Activated naive CD8-positive, alpha-beta T cell treated with anti-CD3 and anti-CD28 coated beads, Interleukin-2, amount 50 U/mL, for 24 hours (primary cell): ENCODE measurements at regions not wholly inside any gene's neighbourhood (a gene's known extent, or its start where the extent isn't known, plus 50 kb on each side); places are given as distances from the start of the nearest gene placed in this dataset.

Experiments used
- ATAC-seq: fragments of 150-1000 bp; cut with Tn5 transposase; one replicate; pipeline ENCODE4 v1.10.0; 2021
- DNase-seq: peaks from one replicate; pipeline ENCODE4 v3.0.0; 2021
- H3K27ac Mint-ChIP-seq: one replicate; pipeline ENCODE4 v1.8.0; 2021; ENCODE audit warnings: mild to moderate bottlenecking, mixed read lengths
- H3K27me3 Mint-ChIP-seq: one replicate; pipeline ENCODE4 v1.8.0; 2021; ENCODE audit warnings: mixed read lengths
- H3K36me3 Mint-ChIP-seq: one replicate; pipeline ENCODE4 v1.8.0; 2021; ENCODE audit warnings: low read depth, mixed read lengths
- H3K4me1 Mint-ChIP-seq: one replicate; pipeline ENCODE4 v1.8.0; 2021; ENCODE audit warnings: mixed read lengths
- H3K4me3 Mint-ChIP-seq: one replicate; pipeline ENCODE4 v1.8.0; 2021; ENCODE audit warnings: mild to moderate bottlenecking, moderate library complexity, mixed read lengths
- H3K9me3 Mint-ChIP-seq: one replicate; pipeline ENCODE4 v1.8.0; 2021; ENCODE audit warnings: mixed read lengths

GRCh38 chr13:50448535-50448998 lies 394.9 kb downstream of the DLEU7 start:
- DNase-seq = no peak
- Mint-ChIP-seq H3K36me3 (no peaks in the 10 kb centered on the region), H3K4me3 (no peak overlapping the region), H3K27me3 (no peaks in the 10 kb centered on the region), H3K9me3 (no peaks in the 10 kb centered on the region), H3K4me1 (peaks cover 15% of the 10 kb centered on the region), H3K27ac (no peak overlapping the region)
- ATAC-seq = no peak

- peak; percentile 80 for ATAC-seq
Measured at GRCh38 chr13:50449465-50449864, 394.0 kb downstream of the DLEU7 start.

GRCh38 chr13:50450279-50450678 lies 393.2 kb downstream of the DLEU7 start:
- ATAC-seq (no peak), DNase-seq (no peak)
- H3K27ac Mint-ChIP-seq = peak overlapping the region; percentile 63

More at GRCh38 chr13:50449465-50449864, 394.0 kb downstream of the DLEU7 start:
- Mint-ChIP-seq H3K4me3 (no peak overlapping the region), H3K27ac (peak overlapping the region; percentile 63), H3K27me3 (no peaks in the 10 kb centered on the region), H3K36me3 (no peaks in the 10 kb centered on the region), H3K9me3 (no peaks in the 10 kb centered on the region), H3K4me1 (peaks cover 16% of the 10 kb centered on the region)
- no peak for DNase-seq

DNA sequence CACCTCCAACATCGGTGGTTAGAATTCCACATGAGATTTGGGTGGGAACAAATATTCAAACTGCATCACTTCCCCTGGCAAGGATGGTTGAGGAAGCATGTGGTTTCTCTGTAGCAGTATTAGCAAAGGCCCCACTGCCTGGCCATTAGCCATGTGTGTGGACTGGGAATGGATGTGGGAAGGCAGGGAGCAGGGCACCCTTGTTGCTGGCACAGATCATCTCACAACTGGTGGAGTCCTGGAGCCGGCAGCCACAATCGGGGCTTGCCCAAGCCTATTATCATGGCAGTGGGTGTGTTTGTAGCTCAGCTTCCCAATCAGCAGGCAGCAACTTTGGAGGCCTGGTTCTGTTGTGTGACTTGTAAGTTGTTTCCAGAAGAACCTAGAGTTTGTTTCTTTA lies 391.9 kb downstream of the DLEU7 start:
- Mint-ChIP-seq H3K36me3 (no peaks in the 10 kb centered on the region), H3K4me3 (no peak overlapping the region), H3K27ac (no peak overlapping the region), H3K4me1 (peaks cover 16% of the 10 kb centered on the region), H3K27me3 (no peaks in the 10 kb centered on the region), H3K9me3 (no peaks in the 10 kb centered on the region)
- no peak for DNase-seq
- ATAC-seq = no peak

More at GRCh38 chr13:50450279-50450678, 393.2 kb downstream of the DLEU7 start:
- Mint-ChIP-seq H3K36me3 (no peaks in the 10 kb centered on the region), H3K4me3 (no peak overlapping the region), H3K27me3 (no peaks in the 10 kb centered on the region), H3K9me3 (no peaks in the 10 kb centered on the region), H3K4me1 (peaks cover 16% of the 10 kb centered on the region)

- Mint-ChIP-seq H3K9me3 (no peaks in the 10 kb centered on the region), H3K4me3 (no peak overlapping the region), H3K4me1 (peaks cover 16% of the 10 kb centered on the region), H3K27ac (no peak overlapping the region), H3K27me3 (no peaks in the 10 kb centered on the region), H3K36me3 (no peaks in the 10 kb centered on the region)
- no peak for DNase-seq
- no peak for ATAC-seq
Measured at GRCh38 chr13:50452028-50452427, 391.5 kb downstream of the DLEU7 start.

GRCh38 chr13:50452756-50453155 lies 390.7 kb downstream of the DLEU7 start:
- Mint-ChIP-seq H3K27me3 (no peaks in the 10 kb centered on the region), H3K4me3 (no peak overlapping the region), H3K9me3 (no peaks in the 10 kb centered on the region), H3K4me1 (peaks cover 16% of the 10 kb centered on the region), H3K27ac (no peak overlapping the region), H3K36me3 (no peaks in the 10 kb centered on the region)
- no peak for ATAC-seq
- no peak for DNase-seq

DNA sequence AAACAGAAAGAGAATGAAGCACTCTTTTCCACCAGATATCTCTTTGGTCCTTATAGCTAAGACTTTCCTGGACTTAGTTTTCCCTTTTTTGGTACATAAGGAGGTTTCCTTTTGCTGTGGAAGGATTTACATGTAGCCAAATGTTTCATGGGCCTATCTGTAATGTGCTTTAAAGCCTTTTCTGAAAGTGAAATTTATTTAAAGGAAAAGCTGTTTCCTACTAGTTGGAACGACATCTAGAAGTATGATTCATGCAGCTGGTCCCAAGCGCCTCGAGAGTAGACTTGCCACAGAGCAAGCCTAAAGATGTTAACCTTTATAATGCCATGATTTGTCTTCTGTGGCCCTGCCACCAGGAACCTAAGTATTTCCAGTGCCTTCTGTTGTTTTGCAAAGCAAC lies 390.3 kb downstream of the DLEU7 start:
- DNase-seq (no peak), ATAC-seq (peak; percentile 38)
- Mint-ChIP-seq H3K27ac (no peak overlapping the region), H3K36me3 (no peaks in the 10 kb centered on the region), H3K4me3 (no peak overlapping the region), H3K27me3 (no peaks in the 10 kb centered on the region), H3K4me1 (peaks cover 16% of the 10 kb centered on the region), H3K9me3 (no peaks in the 10 kb centered on the region)

DNA sequence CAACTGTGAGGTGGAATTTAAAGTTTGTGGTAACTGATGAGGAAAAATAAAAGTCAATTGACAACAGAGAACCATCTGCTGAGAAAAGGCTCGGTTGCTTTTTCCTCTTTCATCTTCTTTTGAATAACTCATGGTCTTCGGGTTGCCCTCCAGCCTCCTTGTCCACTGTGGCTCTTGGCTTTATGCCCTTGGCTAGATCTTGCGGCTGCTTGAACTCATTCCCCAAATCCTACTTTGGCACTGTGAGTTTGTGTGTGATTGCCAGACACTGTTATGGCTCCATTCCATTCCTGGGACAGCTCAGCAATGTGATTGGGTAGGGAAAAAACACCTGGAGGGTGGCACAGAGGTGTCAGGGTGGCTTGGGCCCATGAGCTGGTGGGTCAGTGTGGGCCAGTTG lies 387.4 kb downstream of the DLEU7 start:
- no peak for ATAC-seq
- H3K27ac Mint-ChIP-seq = no peak overlapping the region
- DNase-seq = no peak
- no peaks in the 10 kb centered on the region for H3K9me3 Mint-ChIP-seq
- H3K36me3 Mint-ChIP-seq = no peaks in the 10 kb centered on the region
- H3K4me1 Mint-ChIP-seq = peaks cover 6% of the 10 kb centered on the region
- H3K27me3 Mint-ChIP-seq = no peaks in the 10 kb centered on the region
- H3K4me3 Mint-ChIP-seq = no peak overlapping the region

- no peaks in the 10 kb centered on the region for H3K9me3 Mint-ChIP-seq
- ATAC-seq (no peak), DNase-seq (no peak)
- no peaks in the 10 kb centered on the region for H3K27me3 Mint-ChIP-seq
- no peaks in the 10 kb centered on the region for H3K36me3 Mint-ChIP-seq
- no peak overlapping the region for H3K4me3 Mint-ChIP-seq
- peaks cover 6% of the 10 kb centered on the region for H3K4me1 Mint-ChIP-seq
- no peak overlapping the region for H3K27ac Mint-ChIP-seq
Measured at GRCh38 chr13:50457415-50458393, 385.8 kb downstream of the DLEU7 start.

- H3K4me1 Mint-ChIP-seq = peaks cover 2% of the 10 kb centered on the region
- no peaks in the 10 kb centered on the region for H3K27me3 Mint-ChIP-seq
- H3K36me3 Mint-ChIP-seq = no peaks in the 10 kb centered on the region
- H3K27ac Mint-ChIP-seq = no peak overlapping the region
- DNase-seq (no peak), ATAC-seq (no peak)
- no peaks in the 10 kb centered on the region for H3K9me3 Mint-ChIP-seq
- no peak overlapping the region for H3K4me3 Mint-ChIP-seq
Measured at GRCh38 chr13:50459046-50459445, 384.4 kb downstream of the DLEU7 start.

DNA sequence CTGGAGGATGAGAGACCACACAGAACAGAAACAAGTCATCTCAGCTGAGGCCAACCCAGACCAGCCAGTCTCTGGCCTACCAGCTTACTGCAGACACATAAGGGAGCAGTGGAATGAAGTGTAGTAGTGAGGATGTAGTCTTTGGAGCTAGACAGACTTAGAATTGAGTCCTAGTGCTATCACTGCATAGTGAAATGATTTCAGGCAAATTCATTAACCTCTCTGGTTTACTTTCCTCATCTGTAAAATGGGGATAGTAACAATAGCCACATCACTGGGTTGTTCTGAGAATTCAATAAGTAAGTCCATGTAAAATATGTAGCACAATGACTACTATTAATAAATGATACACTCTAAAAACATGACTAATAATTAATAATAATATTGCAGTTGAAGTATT lies 383.8 kb downstream of the DLEU7 start:
- DNase-seq (no peak), ATAC-seq (no peak)
- Mint-ChIP-seq H3K4me1 (peaks cover 2% of the 10 kb centered on the region), H3K9me3 (no peaks in the 10 kb centered on the region), H3K4me3 (no peak overlapping the region), H3K27me3 (peaks cover 3% of the 10 kb centered on the region), H3K27ac (no peak overlapping the region), H3K36me3 (no peaks in the 10 kb centered on the region)

GRCh38 chr13:50460358-50460757 lies 383.1 kb downstream of the DLEU7 start:
- Mint-ChIP-seq H3K9me3 (no peaks in the 10 kb centered on the region), H3K4me1 (peaks cover 2% of the 10 kb centered on the region), H3K36me3 (no peaks in the 10 kb centered on the region), H3K27me3 (peaks cover 3% of the 10 kb centered on the region), H3K4me3 (no peak overlapping the region), H3K27ac (no peak overlapping the region)
- no peak for DNase-seq
- no peak for ATAC-seq

GRCh38 chr13:50461189-50461588 lies 382.3 kb downstream of the DLEU7 start:
- H3K27me3 Mint-ChIP-seq = peaks cover 3% of the 10 kb centered on the region
- H3K4me1 Mint-ChIP-seq = peaks cover 2% of the 10 kb centered on the region
- H3K27ac Mint-ChIP-seq = no peak overlapping the region

DNA sequence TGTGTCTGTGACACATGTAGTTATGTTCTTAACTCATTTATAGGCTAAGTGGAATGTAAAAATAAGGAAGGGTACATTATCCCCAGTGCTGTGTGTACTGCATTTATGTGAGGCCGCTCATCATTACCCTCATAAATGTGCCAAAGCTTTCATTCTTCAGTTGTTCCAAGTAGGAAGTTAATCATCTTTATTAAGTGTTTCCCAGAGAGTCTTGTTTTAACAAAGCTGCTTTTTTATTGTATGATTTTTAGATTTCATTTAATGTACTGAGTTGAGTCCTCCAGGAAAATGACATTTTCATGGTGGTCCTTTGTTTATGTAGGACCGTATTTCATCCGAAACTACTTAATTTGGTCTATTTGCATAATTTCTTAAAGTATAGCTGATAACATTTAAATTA lies 379.8 kb downstream of the DLEU7 start:
- Mint-ChIP-seq H3K9me3 (no peaks in the 10 kb centered on the region), H3K4me1 (peaks cover 2% of the 10 kb centered on the region), H3K36me3 (no peaks in the 10 kb centered on the region), H3K27me3 (peaks cover 3% of the 10 kb centered on the region), H3K4me3 (no peak overlapping the region), H3K27ac (no peak overlapping the region)
- DNase-seq (no peak), ATAC-seq (no peak)

More at GRCh38 chr13:50461189-50461588, 382.3 kb downstream of the DLEU7 start:
- Mint-ChIP-seq H3K36me3 (no peaks in the 10 kb centered on the region), H3K9me3 (no peaks in the 10 kb centered on the region), H3K4me3 (no peak overlapping the region)
- DNase-seq (no peak), ATAC-seq (no peak)
